GM23248 (cell line): ENCODE measurements at regions not wholly inside any gene's neighbourhood (a gene's known extent, or its start where the extent isn't known, plus 50 kb on each side); places are given as distances from the start of the nearest gene placed in this dataset.

Experiments used
- EZH2 ChIP-seq: fragments of 200-600 bp; sonication (generic); IDR thresholded peaks from 2 replicates; pipeline ENCODE4 v1.6.1; 2018; ENCODE audit warnings: antibody characterized with exemption, mild to moderate bottlenecking; ENCODE audit not compliant: insufficient read depth, poor library complexity, severe bottlenecking
- EZH2phosphoT487 ChIP-seq: fragments of 200-600 bp; sonication (generic); IDR thresholded peaks from 2 replicates; pipeline ENCODE4 v1.6.1; 2018; ENCODE audit warnings: antibody characterized with exemption, moderate library complexity, mild to moderate bottlenecking, low read depth; ENCODE audit not compliant: insufficient read depth

GRCh38 chr4:153945704-153946103, 156.8 kb upstream of the SFRP2 start:
- no peak for TF ChIP-seq EZH2
- no peak for TF ChIP-seq EZH2phosphoT487
